ENCODE measurements at regions not wholly inside any gene's neighbourhood (a gene's known extent, or its start where the extent isn't known, plus 50 kb on each side); places are given as distances from the start of the nearest gene placed in this dataset.
A peak's percentile ranks its signal among the peaks of the same experiment; 100 is the strongest.

- Histone ChIP-seq H3K4me3 (replicated peaks in 1 of 2; ENCODE audit: low read depth in 1 of 2, low read length in 2 of 2) (no peak overlapping the region), H3K9me3 (ENCODE audit: control insufficient read depth in 1 of 2, insufficient read depth in 1 of 2, low read depth in 1 of 2, low read length in 2 of 2) (no peaks in the 10 kb centered on the region), H3K9ac (ENCODE audit: low read length) (no peak overlapping the region), H3K9me2 (ENCODE audit: insufficient read depth) (no peaks in the 10 kb centered on the region), H3K4me2 (ENCODE audit: low read length) (peak overlapping the region; percentile 9; the same call in 1 of the 2 replicates), H4K20me1 (ENCODE audit: insufficient read depth) (no peaks in the 10 kb centered on the region), H3K36me3 (ENCODE audit: control insufficient read depth in 1 of 2, insufficient read depth in 2 of 2, low read length in 2 of 2) (no peaks in the 10 kb centered on the region), H3K4me1 (ENCODE audit: control insufficient read depth in 1 of 2, insufficient read depth in 2 of 2, low read length in 2 of 2) (peaks cover 0 to 33% of the 10 kb centered on the region in 2 experiments; a peak in 2 of 4 replicates), H3K27me3 (ENCODE audit: insufficient read depth, low read length) (no peaks in the 10 kb centered on the region), H3K27ac (ENCODE audit: low read depth, low read length) (no peak overlapping the region), H3K79me2 (ENCODE audit: insufficient read depth, low read length) (no peaks in the 10 kb centered on the region), H2AFZ (ENCODE audit: low read depth, low read length, poor library complexity, severe bottlenecking) (no peak overlapping the region)
- intact Hi-C loops (cut with micrococcal nuclease), result no loop called here
- ChIA-PET POLR2A (no interaction called here), CTCF (no interaction called here), RAD21 (ENCODE audit: low non-redundant PET in 1 of 2, low total read pairs in 2 of 2, uncharacterized antibody in 2 of 2, unreplicated experiment in 2 of 2) (no interaction called here)
- TF ChIP-seq ATF3 (IDR thresholded peaks at IDR 0.05) (no peak), CBX3 (IDR thresholded peaks at IDR 0.05; ENCODE audit: low read depth) (no peak), CEBPB (IDR thresholded peaks at IDR 0.05; ENCODE audit: low read depth) (no peak), ZFX (IDR thresholded peaks at IDR 0.05) (no peak), ELF1 (IDR thresholded peaks at IDR 0.05; ENCODE audit: borderline replicate concordance, low read depth) (no peak), ZBTB33 (IDR thresholded peaks at IDR 0.05; ENCODE audit: extremely low read depth, insufficient replicate concordance, low read length) (no peak), EZH2phosphoT487 (IDR thresholded peaks at IDR 0.05; ENCODE audit: borderline replicate concordance) (no peak), MAX (IDR thresholded peaks at IDR 0.05) (no peak), POLR2AphosphoS5 (IDR thresholded peaks at IDR 0.05; ENCODE audit: low read depth, low read length) (no peak), POLR2A (IDR thresholded peaks at IDR 0.05; ENCODE audit: borderline replicate concordance, extremely low read depth, insufficient read depth, insufficient read length) (no peak), ZNF274 (IDR thresholded peaks at IDR 0.05; ENCODE audit: low read depth, low read length) (no peak), RAD21 (IDR thresholded peaks at IDR 0.05; ENCODE audit: low read depth) (no peak), YY1 (IDR thresholded peaks at IDR 0.05; ENCODE audit: extremely low read depth, insufficient replicate concordance, low read depth, low read length) (no peak), TCF7L2 (IDR thresholded peaks at IDR 0.05; ENCODE audit: borderline replicate concordance, extremely low read depth, insufficient read depth, insufficient read length) (no peak), EZH2 (IDR thresholded peaks at IDR 0.05) (no peak), EGR1 (IDR thresholded peaks at IDR 0.05; ENCODE audit: low read depth) (no peak), SRF (IDR thresholded peaks at IDR 0.05; ENCODE audit: low read depth) (no peak)
- TF ChIP-seq, protein P1, sequence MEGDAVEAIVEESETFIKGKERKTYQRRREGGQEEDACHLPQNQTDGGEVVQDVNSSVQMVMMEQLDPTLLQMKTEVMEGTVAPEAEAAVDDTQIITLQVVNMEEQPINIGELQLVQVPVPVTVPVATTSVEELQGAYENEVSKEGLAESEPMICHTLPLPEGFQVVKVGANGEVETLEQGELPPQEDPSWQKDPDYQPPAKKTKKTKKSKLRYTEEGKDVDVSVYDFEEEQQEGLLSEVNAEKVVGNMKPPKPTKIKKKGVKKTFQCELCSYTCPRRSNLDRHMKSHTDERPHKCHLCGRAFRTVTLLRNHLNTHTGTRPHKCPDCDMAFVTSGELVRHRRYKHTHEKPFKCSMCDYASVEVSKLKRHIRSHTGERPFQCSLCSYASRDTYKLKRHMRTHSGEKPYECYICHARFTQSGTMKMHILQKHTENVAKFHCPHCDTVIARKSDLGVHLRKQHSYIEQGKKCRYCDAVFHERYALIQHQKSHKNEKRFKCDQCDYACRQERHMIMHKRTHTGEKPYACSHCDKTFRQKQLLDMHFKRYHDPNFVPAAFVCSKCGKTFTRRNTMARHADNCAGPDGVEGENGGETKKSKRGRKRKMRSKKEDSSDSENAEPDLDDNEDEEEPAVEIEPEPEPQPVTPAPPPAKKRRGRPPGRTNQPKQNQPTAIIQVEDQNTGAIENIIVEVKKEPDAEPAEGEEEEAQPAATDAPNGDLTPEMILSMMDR (IDR thresholded peaks at IDR 0.05 in 2 of 3, conservative IDR thresholded peaks at IDR 0.05 in 1 of 3; ENCODE audit: borderline replicate concordance in 1 of 3, insufficient read depth in 1 of 3, low read depth in 2 of 3, low read length in 2 of 3), result no peak
- TF ChIP-seq, protein P2, sequence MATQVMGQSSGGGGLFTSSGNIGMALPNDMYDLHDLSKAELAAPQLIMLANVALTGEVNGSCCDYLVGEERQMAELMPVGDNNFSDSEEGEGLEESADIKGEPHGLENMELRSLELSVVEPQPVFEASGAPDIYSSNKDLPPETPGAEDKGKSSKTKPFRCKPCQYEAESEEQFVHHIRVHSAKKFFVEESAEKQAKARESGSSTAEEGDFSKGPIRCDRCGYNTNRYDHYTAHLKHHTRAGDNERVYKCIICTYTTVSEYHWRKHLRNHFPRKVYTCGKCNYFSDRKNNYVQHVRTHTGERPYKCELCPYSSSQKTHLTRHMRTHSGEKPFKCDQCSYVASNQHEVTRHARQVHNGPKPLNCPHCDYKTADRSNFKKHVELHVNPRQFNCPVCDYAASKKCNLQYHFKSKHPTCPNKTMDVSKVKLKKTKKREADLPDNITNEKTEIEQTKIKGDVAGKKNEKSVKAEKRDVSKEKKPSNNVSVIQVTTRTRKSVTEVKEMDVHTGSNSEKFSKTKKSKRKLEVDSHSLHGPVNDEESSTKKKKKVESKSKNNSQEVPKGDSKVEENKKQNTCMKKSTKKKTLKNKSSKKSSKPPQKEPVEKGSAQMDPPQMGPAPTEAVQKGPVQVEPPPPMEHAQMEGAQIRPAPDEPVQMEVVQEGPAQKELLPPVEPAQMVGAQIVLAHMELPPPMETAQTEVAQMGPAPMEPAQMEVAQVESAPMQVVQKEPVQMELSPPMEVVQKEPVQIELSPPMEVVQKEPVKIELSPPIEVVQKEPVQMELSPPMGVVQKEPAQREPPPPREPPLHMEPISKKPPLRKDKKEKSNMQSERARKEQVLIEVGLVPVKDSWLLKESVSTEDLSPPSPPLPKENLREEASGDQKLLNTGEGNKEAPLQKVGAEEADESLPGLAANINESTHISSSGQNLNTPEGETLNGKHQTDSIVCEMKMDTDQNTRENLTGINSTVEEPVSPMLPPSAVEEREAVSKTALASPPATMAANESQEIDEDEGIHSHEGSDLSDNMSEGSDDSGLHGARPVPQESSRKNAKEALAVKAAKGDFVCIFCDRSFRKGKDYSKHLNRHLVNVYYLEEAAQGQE (IDR thresholded peaks at IDR 0.05; ENCODE audit: low read depth), result no peak
- no TSS peak for BruUV-seq (replicated peaks)
- no peak for ATAC-seq
- DNase-seq (ENCODE audit: low read depth, low spot score), result no peak
Measured at GRCh38 chr3:184656829-184657681, 54.8 kb downstream of the MAGEF1 start.

All from HCT116 (cell line).